Suprapubic skin (tissue), 3 donors: ENCODE measurements at regions not wholly inside any gene's neighbourhood (a gene's known extent, or its start where the extent isn't known, plus 50 kb on each side); places are given as distances from the start of the nearest gene placed in this dataset.

Experiments
- CTCF ChIP-seq, 2 donors: fragments of 200-600 bp in 1 of 2; fragments of 450-650 bp in 1 of 2; sonication (generic) in 1 of 2; IDR thresholded peaks; one replicate each; pipeline ENCODE4 v1.5.1; 2016 to 2019; ENCODE audit warnings: antibody characterized with exemption in 2 of 2, mild to moderate bottlenecking in 1 of 2, moderate library complexity in 1 of 2
- EP300 ChIP-seq: sonication (generic); formaldehyde crosslinking; IDR thresholded peaks from one replicate; pipeline ENCODE4 v1.6.1; 2017; ENCODE audit warnings: antibody characterized with exemption
- POLR2A ChIP-seq, 2 donors: fragments of 450-650 bp; IDR thresholded peaks; one replicate each; pipeline ENCODE4 v1.6.1; 2017; ENCODE audit warnings: antibody characterized with exemption in 2 of 2, mild to moderate bottlenecking in 2 of 2, moderate library complexity in 2 of 2

GRCh38 chr17:53119773-53120172, 703.0 kb upstream of the KIF2B start:
- TF ChIP-seq CTCF (IDR thresholded peaks at IDR 0.05) (no peak), EP300 (no peak), POLR2A (IDR thresholded peaks at IDR 0.05) (no peak)
